Body of pancreas (tissue), 4 donors: ENCODE measurements at regions not wholly inside any gene's neighbourhood (a gene's known extent, or its start where the extent isn't known, plus 50 kb on each side); places are given as distances from the start of the nearest gene placed in this dataset. TPM values are rescaled to one million over a fixed set of nuclear protein-coding genes. Genes with fewer than 3 reads are reported as not detected.

Experiments used
- ATAC-seq: fragments of 150-250 bp; one replicate; pipeline ENCODE4 v1.9.1; 2016
- DNase-seq, 4 donors: peaks; one replicate each; pipeline ENCODE4 v3.0.0-alpha.2; 2019
- H3K27ac ChIP-seq, 4 donors: fragments of 200-600 bp; sonication (generic); 1 replicate in 3 of 4; 2 replicates in 1 of 4; pipeline versions ENCODE4 v1.5.1 to v1.6.1; 2016 to 2019; ENCODE audit warnings: mild to moderate bottlenecking in 1 of 4, mixed read lengths in 1 of 4, moderate library complexity in 1 of 4
- H3K27me3 ChIP-seq, 2 donors: fragments of 200-600 bp; sonication (generic); one replicate each; pipeline ENCODE4 v1.6.0; 2016; ENCODE audit warnings: mild to moderate bottlenecking in 1 of 2
- H3K36me3 ChIP-seq, 2 donors: fragments of 200-600 bp; sonication (generic); replicated peaks in 1 of 2; 2 replicates each; pipeline ENCODE4 v1.5.1; 2016; ENCODE audit warnings: low read depth in 2 of 2; ENCODE audit not compliant: insufficient read depth in 1 of 2
- H3K4me1 ChIP-seq: fragments of 200-600 bp; sonication (generic); one replicate; pipeline ENCODE4 v1.6.0; 2016
- H3K4me3 ChIP-seq, 2 donors: fragments of 200-600 bp; sonication (generic); 1 replicate in 1 of 2; 2 replicates in 1 of 2; pipeline ENCODE4 v1.5.1; 2016 to 2019
- H3K9me3 ChIP-seq, 3 donors: fragments of 200-600 bp; sonication (generic); 1 replicate in 2 of 3; 2 replicates in 1 of 3; pipeline ENCODE4 v1.5.1; 2016
- POLR2A ChIP-seq, 3 donors: fragments of 450-650 bp; IDR thresholded peaks; one replicate each; pipeline ENCODE4 v1.6.1; 2016; ENCODE audit warnings: antibody characterized with exemption in 3 of 3, mild to moderate bottlenecking in 2 of 3
- WGBS, 2 donors: methylation state at CpG; one replicate each; pipeline ENCODE4 v1.1.5; 2017; 5-methylcytosine and 5-hydroxymethylcytosine counted together
- intact Hi-C: fragments of 100-400 bp; cut with DNase I; formaldehyde crosslinking; loops from one replicate; pipeline ENCODE4 v1.15.1; 2023
- small RNA-seq: library from RNA; depleted of rRNA; stranded (forward); fragments of <200 nt; gene quantifications from one replicate; pipeline ENCODE3, GENCODE V24; 2016
- TF ChIP-seq, protein P1 (sequence below), 7 experiments: fragments of 450-650 bp in 4 of 7; fragments of 200-600 bp in 3 of 7; sonication (generic) in 3 of 7; IDR thresholded peaks; one replicate each; pipeline ENCODE4 v1.5.1; 2016 to 2019; ENCODE audit warnings: antibody characterized with exemption in 7 of 7

DNA sequence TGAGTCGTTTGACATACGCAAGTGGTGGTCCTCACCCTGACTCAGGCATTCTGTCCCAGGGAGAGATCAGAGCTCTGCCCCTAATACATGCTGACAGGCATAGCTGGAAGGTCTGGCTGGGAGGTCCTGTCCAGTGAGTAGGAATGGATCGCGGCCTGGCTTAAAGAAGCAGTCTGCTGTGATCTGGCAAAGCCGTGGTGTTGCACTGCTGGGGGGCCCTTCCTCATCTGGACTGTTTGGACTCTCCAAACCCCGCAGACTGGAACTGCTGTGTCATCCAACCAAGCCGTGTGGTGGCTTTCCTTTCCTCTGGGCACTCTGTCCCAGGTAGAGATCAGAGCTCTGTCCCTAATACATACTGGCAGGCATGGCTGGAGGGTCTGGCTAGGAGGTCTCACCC, 64.3 kb upstream of the MAGEB16 start:
- intact Hi-C loops: no loop called here
- H3K27ac ChIP-seq: no peak overlapping the region
- 80 to 82% methylated on average over 1 to 6 of the region's 7 CpGs for WGBS, 2 donors
- TF ChIP-seq, protein P1, sequence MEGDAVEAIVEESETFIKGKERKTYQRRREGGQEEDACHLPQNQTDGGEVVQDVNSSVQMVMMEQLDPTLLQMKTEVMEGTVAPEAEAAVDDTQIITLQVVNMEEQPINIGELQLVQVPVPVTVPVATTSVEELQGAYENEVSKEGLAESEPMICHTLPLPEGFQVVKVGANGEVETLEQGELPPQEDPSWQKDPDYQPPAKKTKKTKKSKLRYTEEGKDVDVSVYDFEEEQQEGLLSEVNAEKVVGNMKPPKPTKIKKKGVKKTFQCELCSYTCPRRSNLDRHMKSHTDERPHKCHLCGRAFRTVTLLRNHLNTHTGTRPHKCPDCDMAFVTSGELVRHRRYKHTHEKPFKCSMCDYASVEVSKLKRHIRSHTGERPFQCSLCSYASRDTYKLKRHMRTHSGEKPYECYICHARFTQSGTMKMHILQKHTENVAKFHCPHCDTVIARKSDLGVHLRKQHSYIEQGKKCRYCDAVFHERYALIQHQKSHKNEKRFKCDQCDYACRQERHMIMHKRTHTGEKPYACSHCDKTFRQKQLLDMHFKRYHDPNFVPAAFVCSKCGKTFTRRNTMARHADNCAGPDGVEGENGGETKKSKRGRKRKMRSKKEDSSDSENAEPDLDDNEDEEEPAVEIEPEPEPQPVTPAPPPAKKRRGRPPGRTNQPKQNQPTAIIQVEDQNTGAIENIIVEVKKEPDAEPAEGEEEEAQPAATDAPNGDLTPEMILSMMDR (IDR thresholded peaks at IDR 0.05): no peak
- TF ChIP-seq POLR2A (IDR thresholded peaks at IDR 0.05): no peak
- ATAC-seq: no peak
- no peaks in the 10 kb centered on the region for H3K9me3 ChIP-seq
- no peak overlapping the region for H3K4me3 ChIP-seq
- no peak for DNase-seq
- H3K36me3 ChIP-seq: no peaks in the 10 kb centered on the region
- H3K4me1 ChIP-seq: no peaks in the 10 kb centered on the region
- no peaks in the 10 kb centered on the region for H3K27me3 ChIP-seq

DNA sequence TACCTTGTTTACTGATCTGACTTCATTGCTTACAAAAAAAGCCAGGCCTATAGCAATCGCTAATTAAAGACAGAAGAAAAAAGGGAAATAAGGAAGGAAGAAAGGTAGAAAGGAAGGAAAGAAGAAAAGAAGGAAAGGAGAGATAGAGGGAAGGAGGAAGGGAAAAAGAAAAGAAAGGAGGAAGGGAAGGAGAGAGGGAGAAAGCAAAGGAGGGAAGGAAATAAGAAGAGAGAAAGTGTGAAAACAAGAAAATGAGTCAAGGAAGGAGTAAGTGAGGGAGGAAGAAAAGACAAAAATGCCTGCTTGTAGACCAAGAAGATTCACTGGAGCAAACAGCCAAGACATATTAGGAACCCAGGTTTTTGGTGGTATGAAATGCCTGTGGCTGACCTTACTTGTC, 57.0 kb upstream of the MAGEB16 start:
- H3K4me3 ChIP-seq: no peak overlapping the region
- DNase-seq: no peak
- 88 to 92% methylated on average over 1 of the region's 1 CpG for WGBS, 2 donors
- ATAC-seq: no peak
- intact Hi-C loops: no loop called here
- no peaks in the 10 kb centered on the region for H3K36me3 ChIP-seq
- no peak for TF ChIP-seq POLR2A (IDR thresholded peaks at IDR 0.05)
- TF ChIP-seq, protein P1 (IDR thresholded peaks at IDR 0.05): no peak
- H3K27me3 ChIP-seq: no peaks in the 10 kb centered on the region
- H3K9me3 ChIP-seq: no peaks in the 10 kb centered on the region
- H3K4me1 ChIP-seq: no peaks in the 10 kb centered on the region
- H3K27ac ChIP-seq: no peak overlapping the region

DNA sequence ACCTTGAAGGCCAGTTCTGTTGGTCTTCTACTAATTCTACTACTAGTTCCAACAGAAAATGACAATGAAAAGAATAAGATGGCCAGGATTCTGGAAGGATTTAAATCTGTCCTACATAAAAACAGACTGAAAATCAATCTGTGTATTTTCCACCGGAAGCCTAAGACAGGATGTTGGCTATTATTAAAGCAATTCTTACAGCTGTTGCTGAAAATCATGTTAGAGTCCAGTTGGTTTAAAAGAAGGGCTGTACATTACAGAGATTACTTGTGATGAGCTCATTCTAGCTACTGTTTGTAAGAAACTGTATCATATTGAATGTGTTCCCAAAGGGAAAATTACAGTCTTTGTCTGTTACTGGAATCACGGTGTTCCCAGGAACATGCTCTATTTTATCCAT, 54.8 kb upstream of the MAGEB16 start:
- Histone ChIP-seq H3K27ac (no peak overlapping the region), H3K9me3 (no peaks in the 10 kb centered on the region), H3K4me3 (no peak overlapping the region), H3K36me3 (no peaks in the 10 kb centered on the region), H3K4me1 (no peaks in the 10 kb centered on the region), H3K27me3 (no peaks in the 10 kb centered on the region)
- TF ChIP-seq, protein P1 (IDR thresholded peaks at IDR 0.05): no peak
- TF ChIP-seq POLR2A (IDR thresholded peaks at IDR 0.05): no peak
- intact Hi-C loops: no loop called here
- WGBS, 2 donors: 47 to 56% methylated on average over 2 of the region's 2 CpGs
- no peak for DNase-seq
- no peak for ATAC-seq

Small RNA genes in the stretch of these regions (small RNA-seq; reads per million reads assigned to genes)
- not detected for gene RNU6-1087P
